ENCODE measurements at regions not wholly inside any gene's neighbourhood (a gene's known extent, or its start where the extent isn't known, plus 50 kb on each side); places are given as distances from the start of the nearest gene placed in this dataset.
"Not testable (repeated sequence)": the region's sequence is repeated elsewhere in the genome, so short reads cannot be mapped to it uniquely, and the experiment has no call there.

GRCh38 chr15:98549003-98549402 lies 99.3 kb upstream of the IGF1R start:
- Histone ChIP-seq H3K9me3 (ENCODE audit: low read depth, low read length) (no peaks in the 10 kb centered on the region), H3K4me2 (ENCODE audit: insufficient read depth, low read length) (peak overlapping the region; percentile 85), H3K27me3 (ENCODE audit: insufficient read depth, low read length) (peaks cover 9% of the 10 kb centered on the region), H2AFZ (ENCODE audit: low read length) (no peak overlapping the region), H3K79me2 (ENCODE audit: insufficient read depth, low read length) (no peaks in the 10 kb centered on the region), H3K4me1 (ENCODE audit: insufficient read depth, low read length) (peaks cover 9% of the 10 kb centered on the region), H3K27ac (ENCODE audit: low read depth, low read length) (no peak overlapping the region), H3K36me3 (ENCODE audit: insufficient read depth, low read length) (no peaks in the 10 kb centered on the region), H3K4me3 (ENCODE audit: insufficient read depth, low read length) (peak overlapping the region; percentile 70), H4K20me1 (ENCODE audit: insufficient read depth, low read length) (no peaks in the 10 kb centered on the region)
- no peak for DNase-seq (ENCODE audit: insufficient read length, low spot score, missing footprints)
- TF ChIP-seq CTCF (IDR thresholded peaks at IDR 0.05; ENCODE audit: extremely low read depth, low read depth, low read length): no peak

GRCh38 chr15:98549741-98550140 lies 98.6 kb upstream of the IGF1R start:
- TF ChIP-seq CTCF (IDR thresholded peaks at IDR 0.05; ENCODE audit: extremely low read depth, low read depth, low read length): no peak
- Histone ChIP-seq H3K36me3 (ENCODE audit: insufficient read depth, low read length) (no peaks in the 10 kb centered on the region), H3K4me2 (ENCODE audit: insufficient read depth, low read length) (no peak overlapping the region), H3K4me3 (ENCODE audit: insufficient read depth, low read length) (no peak overlapping the region), H3K27ac (ENCODE audit: low read depth, low read length) (no peak overlapping the region), H3K4me1 (ENCODE audit: insufficient read depth, low read length) (peaks cover 9% of the 10 kb centered on the region), H4K20me1 (ENCODE audit: insufficient read depth, low read length) (no peaks in the 10 kb centered on the region), H3K9me3 (ENCODE audit: low read depth, low read length) (no peaks in the 10 kb centered on the region), H3K79me2 (ENCODE audit: insufficient read depth, low read length) (no peaks in the 10 kb centered on the region), H3K27me3 (ENCODE audit: insufficient read depth, low read length) (peaks cover 9% of the 10 kb centered on the region), H2AFZ (ENCODE audit: low read length) (no peak overlapping the region)
- DNase-seq (ENCODE audit: insufficient read length, low spot score, missing footprints): no peak

GRCh38 chr15:98550363-98550762 lies 98.0 kb upstream of the IGF1R start:
- not testable (repeated sequence) for H3K4me2 ChIP-seq (ENCODE audit: insufficient read depth, low read length); H3K27me3 ChIP-seq (ENCODE audit: insufficient read depth, low read length); H4K20me1 ChIP-seq (ENCODE audit: insufficient read depth, low read length); H3K79me2 ChIP-seq (ENCODE audit: insufficient read depth, low read length); H3K9me3 ChIP-seq (ENCODE audit: low read depth, low read length); DNase-seq (ENCODE audit: insufficient read length, low spot score, missing footprints); H3K4me1 ChIP-seq (ENCODE audit: insufficient read depth, low read length); H2AFZ ChIP-seq (ENCODE audit: low read length); H3K36me3 ChIP-seq (ENCODE audit: insufficient read depth, low read length); H3K4me3 ChIP-seq (ENCODE audit: insufficient read depth, low read length); H3K27ac ChIP-seq (ENCODE audit: low read depth, low read length)

- no peak for DNase-seq (ENCODE audit: insufficient read length, low spot score, missing footprints)
- Histone ChIP-seq H2AFZ (ENCODE audit: low read length) (no peak overlapping the region), H3K4me3 (ENCODE audit: insufficient read depth, low read length) (no peak overlapping the region), H3K27me3 (ENCODE audit: insufficient read depth, low read length) (peaks cover 8% of the 10 kb centered on the region), H3K27ac (ENCODE audit: low read depth, low read length) (no peak overlapping the region), H3K4me1 (ENCODE audit: insufficient read depth, low read length) (peaks cover 9% of the 10 kb centered on the region), H4K20me1 (ENCODE audit: insufficient read depth, low read length) (no peaks in the 10 kb centered on the region), H3K79me2 (ENCODE audit: insufficient read depth, low read length) (no peaks in the 10 kb centered on the region), H3K36me3 (ENCODE audit: insufficient read depth, low read length) (no peaks in the 10 kb centered on the region), H3K9me3 (ENCODE audit: low read depth, low read length) (no peaks in the 10 kb centered on the region), H3K4me2 (ENCODE audit: insufficient read depth, low read length) (no peak overlapping the region)
- TF ChIP-seq CTCF (IDR thresholded peaks at IDR 0.05; ENCODE audit: extremely low read depth, low read depth, low read length): no peak
These were observed 96.3 kb upstream of the IGF1R start for GRCh38 chr15:98551936-98552562.

Data from osteoblast (primary cell).